GM12864 (cell line): ENCODE measurements at regions not wholly inside any gene's neighbourhood (a gene's known extent, or its start where the extent isn't known, plus 50 kb on each side); places are given as distances from the start of the nearest gene placed in this dataset.

Experiments
- DNase-seq: peaks from one replicate; pipeline ENCODE4 v3.0.0-alpha.2; 2011; ENCODE audit warnings: low read depth
- H3K4me3 ChIP-seq: 2 replicates; pipeline ENCODE4 v1.5.1; 2011; ENCODE audit warnings: mild to moderate bottlenecking, low read depth, low read length, control low read depth
- TF ChIP-seq, protein P1 (sequence below): IDR thresholded peaks from 2 replicates; pipeline ENCODE4 v1.5.1; 2011; ENCODE audit warnings: low read depth, mild to moderate bottlenecking, moderate library complexity, low read length, control low read depth, inconsistent platforms; ENCODE audit errors: missing control alignments

DNA sequence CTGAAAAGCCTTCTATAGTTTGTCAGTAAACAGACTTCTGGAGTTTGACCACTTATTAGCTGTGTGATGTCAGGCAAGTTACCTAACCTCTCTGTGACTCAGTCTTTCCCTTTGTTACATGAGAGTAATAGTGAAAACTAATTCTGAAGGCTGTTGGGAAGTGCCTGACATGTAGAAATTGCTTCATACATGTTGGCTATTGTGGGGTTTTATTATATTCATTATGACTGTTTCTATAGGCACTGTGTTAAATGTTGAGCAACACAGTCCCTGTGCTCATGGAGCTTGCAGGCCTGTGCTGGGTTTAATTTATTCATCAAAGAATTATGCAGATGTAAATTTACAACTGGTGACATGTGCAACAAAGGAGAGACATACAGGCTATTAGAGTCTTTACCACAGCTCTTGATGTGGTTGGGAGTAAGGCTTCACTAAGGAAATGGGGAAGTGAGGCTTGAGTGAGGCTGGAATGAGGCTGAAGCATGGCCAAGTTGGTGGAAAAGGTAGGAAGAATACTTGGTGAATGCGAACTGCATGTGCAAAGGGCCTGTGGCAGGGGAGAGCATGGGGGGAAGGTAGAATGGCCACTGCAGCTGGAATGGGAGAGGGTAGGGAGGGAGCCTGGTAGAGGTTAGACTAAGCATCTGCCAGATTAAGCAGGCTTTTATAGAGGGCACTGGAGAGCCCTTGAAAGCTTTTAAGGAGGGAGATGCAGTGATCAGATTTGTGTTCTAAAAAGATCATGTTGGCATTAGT, 236.4 kb upstream of the CRY1 start:
- no peak for DNase-seq
- TF ChIP-seq, protein P1, sequence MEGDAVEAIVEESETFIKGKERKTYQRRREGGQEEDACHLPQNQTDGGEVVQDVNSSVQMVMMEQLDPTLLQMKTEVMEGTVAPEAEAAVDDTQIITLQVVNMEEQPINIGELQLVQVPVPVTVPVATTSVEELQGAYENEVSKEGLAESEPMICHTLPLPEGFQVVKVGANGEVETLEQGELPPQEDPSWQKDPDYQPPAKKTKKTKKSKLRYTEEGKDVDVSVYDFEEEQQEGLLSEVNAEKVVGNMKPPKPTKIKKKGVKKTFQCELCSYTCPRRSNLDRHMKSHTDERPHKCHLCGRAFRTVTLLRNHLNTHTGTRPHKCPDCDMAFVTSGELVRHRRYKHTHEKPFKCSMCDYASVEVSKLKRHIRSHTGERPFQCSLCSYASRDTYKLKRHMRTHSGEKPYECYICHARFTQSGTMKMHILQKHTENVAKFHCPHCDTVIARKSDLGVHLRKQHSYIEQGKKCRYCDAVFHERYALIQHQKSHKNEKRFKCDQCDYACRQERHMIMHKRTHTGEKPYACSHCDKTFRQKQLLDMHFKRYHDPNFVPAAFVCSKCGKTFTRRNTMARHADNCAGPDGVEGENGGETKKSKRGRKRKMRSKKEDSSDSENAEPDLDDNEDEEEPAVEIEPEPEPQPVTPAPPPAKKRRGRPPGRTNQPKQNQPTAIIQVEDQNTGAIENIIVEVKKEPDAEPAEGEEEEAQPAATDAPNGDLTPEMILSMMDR = no peak
- H3K4me3 ChIP-seq = no peak overlapping the region

DNA sequence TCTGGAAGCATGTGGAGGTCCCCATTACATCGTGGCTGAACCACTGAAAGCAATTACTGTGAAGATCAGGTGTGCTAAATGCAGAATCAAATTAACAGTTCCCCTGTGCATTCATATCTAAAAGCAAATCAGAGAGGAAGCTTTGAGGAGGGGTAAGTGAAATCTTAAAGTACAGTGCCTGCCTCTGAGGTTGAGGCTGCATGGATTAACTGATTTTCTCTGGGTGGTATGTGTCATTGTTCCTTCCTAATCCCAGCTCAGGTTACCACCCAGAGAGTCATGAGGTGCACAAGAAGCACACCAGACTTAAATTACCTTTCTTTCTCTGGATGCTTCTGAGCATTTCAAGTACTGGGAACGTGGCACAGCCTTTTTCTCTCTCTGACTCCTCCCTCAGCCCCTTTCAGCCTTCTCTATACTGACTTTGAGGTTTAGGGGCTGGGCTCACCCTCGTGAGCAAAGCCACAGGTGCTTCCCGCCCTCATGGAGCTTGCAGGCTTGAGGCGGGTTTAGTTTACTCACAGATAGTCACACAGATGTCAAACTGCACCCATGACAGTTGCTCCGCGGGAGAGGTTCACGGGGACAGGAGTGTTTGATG, 237.6 kb upstream of the CRY1 start:
- no peak overlapping the region for H3K4me3 ChIP-seq
- TF ChIP-seq, protein P1 = no peak
- DNase-seq = no peak

DNA sequence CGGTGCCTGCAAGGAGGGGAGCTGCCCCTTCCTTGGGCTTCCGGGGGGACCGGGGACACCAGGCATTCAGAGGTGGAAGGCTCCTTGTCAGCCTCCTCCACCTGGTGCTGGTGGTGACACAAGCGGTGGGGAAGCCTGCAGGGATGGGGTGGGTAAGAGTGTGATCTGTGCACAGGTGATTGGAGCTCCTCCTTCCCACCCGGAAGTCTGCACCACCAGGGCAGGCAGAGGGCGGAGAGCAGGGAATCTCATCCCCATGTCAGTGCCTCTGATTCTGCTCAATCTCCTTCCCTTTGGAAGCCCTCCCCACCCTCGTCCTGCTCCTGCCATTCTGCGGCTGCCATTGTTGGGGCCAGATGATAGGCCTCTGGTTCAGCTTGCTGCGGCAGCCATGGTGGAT, 238.1 kb upstream of the CRY1 start:
- no peak overlapping the region for H3K4me3 ChIP-seq
- TF ChIP-seq, protein P1 = no peak
- DNase-seq = no peak

DNA sequence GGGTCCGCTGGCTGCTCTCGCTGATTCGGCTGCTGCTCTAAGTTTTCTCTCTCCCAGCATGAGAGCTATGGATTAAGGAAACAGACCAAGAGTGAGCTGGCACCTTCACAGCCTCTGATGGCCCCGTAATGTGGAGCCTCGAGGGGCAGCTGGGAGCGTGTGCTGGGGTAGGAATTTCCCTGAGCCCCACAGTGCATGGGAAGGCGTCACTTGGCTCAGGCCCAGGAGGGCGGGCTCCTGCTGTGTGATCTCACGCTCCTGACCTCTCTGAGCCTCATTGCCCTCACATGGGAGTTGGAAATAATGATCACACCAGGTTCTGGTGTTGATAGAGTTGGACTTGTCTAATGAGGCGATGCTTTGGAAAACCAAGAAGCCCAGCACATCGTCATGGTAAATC, 238.6 kb upstream of the CRY1 start:
- TF ChIP-seq, protein P1 = no peak
- no peak overlapping the region for H3K4me3 ChIP-seq
- no peak for DNase-seq

DNA sequence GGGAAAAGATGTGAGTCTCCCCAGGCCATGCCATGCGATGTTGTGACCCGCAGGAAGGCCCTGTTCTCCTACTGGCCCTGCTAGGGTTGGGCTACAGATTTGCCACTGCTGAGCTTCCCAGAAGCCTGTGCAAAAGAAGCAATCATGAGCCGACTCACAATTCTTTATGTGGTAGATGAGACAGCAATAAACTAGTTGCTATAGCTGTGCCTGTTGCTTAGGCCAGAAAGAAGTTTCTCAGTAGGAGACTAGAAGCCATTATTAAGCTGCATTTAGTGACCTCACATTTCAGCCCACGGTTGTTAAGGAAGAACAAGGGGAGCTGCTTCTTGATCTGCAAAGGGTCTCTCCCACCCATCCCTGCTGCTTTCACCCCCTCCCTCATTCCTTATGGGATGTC, 239.4 kb upstream of the CRY1 start:
- DNase-seq = no peak
- H3K4me3 ChIP-seq = no peak overlapping the region
- TF ChIP-seq, protein P1 = no peak

DNA sequence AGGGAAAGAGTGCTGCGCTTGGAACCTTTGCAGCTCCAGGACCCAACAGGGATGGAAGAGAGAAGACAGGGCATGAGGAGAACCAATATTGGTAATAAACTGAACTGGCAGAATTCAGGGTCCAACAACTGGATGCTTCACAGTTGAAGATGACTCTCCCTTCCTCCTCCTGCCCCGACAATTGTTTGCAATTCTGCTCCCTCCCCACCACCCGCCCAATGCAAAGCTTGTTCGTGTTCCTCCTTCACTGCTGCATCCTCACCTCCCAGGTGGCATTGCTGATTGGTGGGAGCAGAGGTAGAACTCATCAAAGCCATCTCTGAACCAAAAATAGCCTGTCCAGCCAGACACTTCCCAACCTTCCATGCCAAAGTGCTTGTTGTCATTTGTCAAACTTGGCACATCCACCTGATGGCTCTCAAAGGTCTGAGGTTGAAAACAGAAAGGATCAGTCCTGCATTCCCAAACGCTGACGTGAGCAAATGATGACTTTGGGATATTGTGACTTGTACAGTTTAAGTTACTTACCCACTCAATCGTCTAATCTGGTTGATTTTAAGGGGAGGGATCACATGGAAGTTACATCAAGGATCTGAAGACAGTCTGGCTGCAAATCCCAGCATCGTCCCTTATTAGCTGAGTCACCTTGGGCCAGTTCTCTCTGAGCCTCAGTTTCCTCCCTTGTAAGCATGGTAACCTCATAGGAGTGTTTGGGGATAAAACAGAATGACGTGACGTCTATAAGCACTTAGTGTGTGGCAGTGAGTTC, 242.6 kb upstream of the CRY1 start:
- no peak overlapping the region for H3K4me3 ChIP-seq
- DNase-seq = no peak
- TF ChIP-seq, protein P1 = no peak
